Ishikawa (cell line): ENCODE measurements at regions not wholly inside any gene's neighbourhood (a gene's known extent, or its start where the extent isn't known, plus 50 kb on each side); places are given as distances from the start of the nearest gene placed in this dataset.

Experiments
- CEBPB ChIP-seq: IDR thresholded peaks from 2 replicates; pipeline ENCODE4 v1.6.1; 2012
- CREB1 ChIP-seq: IDR thresholded peaks from 2 replicates; pipeline ENCODE4 v1.6.1; 2012; ENCODE audit warnings: low read depth
- EGR1 ChIP-seq: IDR thresholded peaks from 2 replicates; pipeline ENCODE4 v1.6.1; 2012
- EP300 ChIP-seq: IDR thresholded peaks from 2 replicates; pipeline ENCODE4 v1.6.1; 2012; ENCODE audit warnings: borderline replicate concordance
- FOXM1 ChIP-seq: IDR thresholded peaks from 2 replicates; pipeline ENCODE4 v1.6.1; 2012; ENCODE audit warnings: low read depth, borderline replicate concordance
- MAX ChIP-seq: IDR thresholded peaks from 2 replicates; pipeline ENCODE4 v1.6.1; 2012
- RAD21 ChIP-seq: IDR thresholded peaks from 2 replicates; pipeline ENCODE4 v1.6.1; 2012; ENCODE audit warnings: low read depth
- REST ChIP-seq: IDR thresholded peaks from 2 replicates; pipeline ENCODE4 v1.6.1; 2012; ENCODE audit warnings: low read depth, mild to moderate bottlenecking
- TAF1 ChIP-seq: IDR thresholded peaks from 2 replicates; pipeline ENCODE4 v1.6.1; 2012; ENCODE audit warnings: low read depth, mild to moderate bottlenecking
- TCF12 ChIP-seq: IDR thresholded peaks from 2 replicates; pipeline ENCODE4 v1.6.1; 2012; ENCODE audit warnings: low read depth
- TEAD4 ChIP-seq: IDR thresholded peaks from 2 replicates; pipeline ENCODE4 v1.6.1; 2012
- USF1 ChIP-seq: IDR thresholded peaks from 2 replicates; pipeline ENCODE4 v1.6.1; 2012
- YY1 ChIP-seq: IDR thresholded peaks from 2 replicates; pipeline ENCODE4 v1.6.1; 2012; ENCODE audit warnings: low read depth
- ZBTB7A ChIP-seq: IDR thresholded peaks from 2 replicates; pipeline ENCODE4 v1.6.1; 2012; ENCODE audit warnings: low read depth

- no peak for TF ChIP-seq REST
- TF ChIP-seq MAX: peak; percentile 66; the same call in 1 of the 2 replicates
- 0 out of 2 replicates have a peak, but pooled peaks have one; percentile 27 for TF ChIP-seq EP300
- TF ChIP-seq TAF1: no peak
- TF ChIP-seq ZBTB7A: peak; percentile 87
- TF ChIP-seq CREB1: no peak
- TF ChIP-seq TCF12: peak; percentile 54
- TF ChIP-seq RAD21: no peak
- no peak for TF ChIP-seq USF1
- no peak for TF ChIP-seq FOXM1
- peak; percentile 5; the same call in 1 of the 2 replicates for TF ChIP-seq TEAD4
- peak; percentile 90 for TF ChIP-seq CEBPB
- peak; percentile 14; the same call in 1 of the 2 replicates for TF ChIP-seq EGR1
- no peak for TF ChIP-seq YY1
Observed at GRCh38 chr4:82044141-82044993, 329.4 kb downstream of the HNRNPD start.
